Endothelial cell of umbilical vein (primary cell): ENCODE measurements at regions not wholly inside any gene's neighbourhood (a gene's known extent, or its start where the extent isn't known, plus 50 kb on each side); places are given as distances from the start of the nearest gene placed in this dataset.

Experiments used
- BruUV-seq: library from RNA; stranded (reverse); fragments of 400-500 nt; replicated peaks from 2 replicates; lab custom pipeline; 2021; lab: Mats Ljungman, UMichigan
- CTCF ChIA-PET: fragments of 300-600, 350-600 bp; sonication (Branson Sonifier 250); formaldehyde crosslinking; loops from one replicate; lab custom pipeline; 2021; ENCODE audit warnings: antibody characterized with exemption, inconsistent platforms; lab: Charles Lee
- POLR2A ChIA-PET: fragments of 300-600, 350-600 bp; sonication (Branson Sonifier 250); formaldehyde crosslinking; loops from one replicate; lab custom pipeline; 2021; ENCODE audit warnings: antibody characterized with exemption, inconsistent platforms; lab: Charles Lee
- DNase-seq: peaks from one replicate; pipeline ENCODE4 v3.0.0-alpha.2; 2011; ENCODE audit warnings: low read depth, low spot score
- FAIRE-seq: peaks from 2 replicates; lab custom pipeline; 2011; peaks lifted over from hg19 to GRCh38; lab: Jason Lieb, UNC
- H2AFZ ChIP-seq: 2 replicates; pipeline ENCODE4 v1.6.0; 2012; ENCODE audit warnings: low read depth, low read length, control low read depth, inconsistent platforms
- H3K27ac ChIP-seq: 2 replicates; pipeline ENCODE4 v1.5.1; 2011; ENCODE audit warnings: low read depth, mild to moderate bottlenecking, control low read depth, low read length, moderate library complexity; ENCODE audit not compliant: insufficient read depth
- H3K27me3 ChIP-seq, 2 experiments: 2 replicates each; pipeline versions ENCODE4 v1.6.0 to v1.6.1; 2011; ENCODE audit warnings: low read length in 2 of 2, mixed read lengths in 1 of 2; ENCODE audit not compliant: control insufficient read depth in 2 of 2, insufficient read depth in 2 of 2
- H3K36me3 ChIP-seq, 2 experiments: 2 replicates in 1 of 2; 3 replicates in 1 of 2; pipeline ENCODE4 v1.5.1; 2011; ENCODE audit warnings: low read length in 2 of 2, mild to moderate bottlenecking in 1 of 2, moderate library complexity in 1 of 2; ENCODE audit not compliant: control insufficient read depth in 2 of 2, insufficient read depth in 2 of 2; ENCODE audit errors: extremely low read depth in 1 of 2
- H3K4me1 ChIP-seq: 3 replicates; pipeline ENCODE4 v1.5.1; 2011; ENCODE audit warnings: mild to moderate bottlenecking, low read length; ENCODE audit not compliant: control insufficient read depth, insufficient read depth; ENCODE audit errors: extremely low read depth
- H3K4me2 ChIP-seq: 2 replicates; pipeline ENCODE4 v1.6.1; 2011; ENCODE audit warnings: low read length, control low read depth, mixed read lengths; ENCODE audit not compliant: insufficient read depth
- H3K4me3 ChIP-seq, 3 experiments: fragments of 200-600 bp in 1 of 3; sonication (generic), shearing (Covaris generic) in 1 of 3; replicated peaks in 1 of 3; 2 replicates each; pipeline ENCODE4 v1.5.1; 2011 to 2016; ENCODE audit warnings: control low read depth in 3 of 3, low read length in 3 of 3, mild to moderate bottlenecking in 2 of 3, inconsistent platforms in 1 of 3, low read depth in 1 of 3, moderate library complexity in 1 of 3; ENCODE audit not compliant: insufficient read depth in 1 of 3
- H3K79me2 ChIP-seq: 2 replicates; pipeline ENCODE4 v1.6.0; 2012; ENCODE audit warnings: low read length, inconsistent platforms; ENCODE audit not compliant: control insufficient read depth, insufficient read depth
- H3K9ac ChIP-seq: replicated peaks from 2 replicates; pipeline ENCODE3; 2011; ENCODE audit warnings: low read length, control low read depth; ENCODE audit not compliant: insufficient read depth; ENCODE audit errors: extremely low read depth
- H3K9me1 ChIP-seq: replicated peaks from 3 replicates; pipeline ENCODE4 v1.6.0; 2011; ENCODE audit warnings: mild to moderate bottlenecking, low read length; ENCODE audit not compliant: control insufficient read depth, insufficient read depth; ENCODE audit errors: extremely low read depth
- H3K9me3 ChIP-seq: replicated peaks from 2 replicates; pipeline ENCODE4 v1.5.1; 2012; ENCODE audit warnings: low read length, inconsistent platforms; ENCODE audit not compliant: control insufficient read depth, insufficient read depth
- H4K20me1 ChIP-seq: replicated peaks from 2 replicates; pipeline ENCODE3; 2011; ENCODE audit warnings: mild to moderate bottlenecking, low read length; ENCODE audit not compliant: control insufficient read depth, insufficient read depth; ENCODE audit errors: extremely low read depth
- EZH2 ChIP-seq: IDR thresholded peaks from 2 replicates; pipeline ENCODE4 v1.6.1; 2012; ENCODE audit warnings: borderline replicate concordance, low read depth, mild to moderate bottlenecking, moderate library complexity, low read length, inconsistent platforms; ENCODE audit not compliant: severe bottlenecking
- FOS ChIP-seq: IDR thresholded peaks from 2 replicates; pipeline ENCODE4 v1.6.1; 2011; ENCODE audit warnings: mild to moderate bottlenecking, low read length, moderate library complexity, borderline replicate concordance; ENCODE audit not compliant: insufficient read depth
- GATA2 ChIP-seq: IDR thresholded peaks from 2 replicates; pipeline ENCODE4 v1.7.0; 2011; ENCODE audit warnings: low read depth, mild to moderate bottlenecking, moderate library complexity, mixed read lengths, low read length; ENCODE audit not compliant: insufficient read length, insufficient read depth
- JUN ChIP-seq: IDR thresholded peaks from 2 replicates; pipeline ENCODE4 v1.6.1; 2011; ENCODE audit warnings: borderline replicate concordance, low read depth; ENCODE audit not compliant: insufficient read length, insufficient read depth
- MYC ChIP-seq: IDR thresholded peaks from one replicate; pipeline ENCODE4 v1.6.1; 2011; ENCODE audit warnings: mild to moderate bottlenecking, low read depth, low read length
- POLR2A ChIP-seq: IDR thresholded peaks from 2 replicates; pipeline ENCODE4 v1.6.1; 2012; ENCODE audit warnings: low read depth, mild to moderate bottlenecking, control low read depth, low read length
- POLR2AphosphoS5 ChIP-seq: IDR thresholded peaks from 2 replicates; pipeline ENCODE4 v1.6.1; 2012; ENCODE audit warnings: low read depth, mild to moderate bottlenecking, control low read depth, low read length, moderate library complexity; ENCODE audit not compliant: insufficient read depth
- dilution Hi-C: fragments of 300-500 bp; cut with MboI; formaldehyde crosslinking; loops from one replicate; pipeline ENCODE4 v1.15.0; 2019; ENCODE audit warnings: low sequenced_read_pairs; ENCODE audit not compliant: extremely low pct_ligation_motif_present
- intact Hi-C: fragments of 100-400 bp; cut with micrococcal nuclease; formaldehyde crosslinking; loops from one replicate; pipeline ENCODE4 v1.10.0; 2022
- TF ChIP-seq, protein P1 (sequence below), 2 donors: IDR thresholded peaks; 1 replicate in 1 of 2; 2 replicates in 1 of 2; pipeline ENCODE4 v1.5.1; 2011; ENCODE audit warnings: low read length in 2 of 2, mild to moderate bottlenecking in 2 of 2, moderate library complexity in 2 of 2, control low read depth in 1 of 2, inconsistent platforms in 1 of 2, low read depth in 1 of 2; ENCODE audit not compliant: insufficient read depth in 1 of 2; ENCODE audit errors: extremely low read depth in 1 of 2
- TF ChIP-seq, protein P2 (sequence below): IDR thresholded peaks from 2 replicates; pipeline ENCODE4 v1.6.1; 2011; ENCODE audit not compliant: insufficient read depth, insufficient read length

DNA sequence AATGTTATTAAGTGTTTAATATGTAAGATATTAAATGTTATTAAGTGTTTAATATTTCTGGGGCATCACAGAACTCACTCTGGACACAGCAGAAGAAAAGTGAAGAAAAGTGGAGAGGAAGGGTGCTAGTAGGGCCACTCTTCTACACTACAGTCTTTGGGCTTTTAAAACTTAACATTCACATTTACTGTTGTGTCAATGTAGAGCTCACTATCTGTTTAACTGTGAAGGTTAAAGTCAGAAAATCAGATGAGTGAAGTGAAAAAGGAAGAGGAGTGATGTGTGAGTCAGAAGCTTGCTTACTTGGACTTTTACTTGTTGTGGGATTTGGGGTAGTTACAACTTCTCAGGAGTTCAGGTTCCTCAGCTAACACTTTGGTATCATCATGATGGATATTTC is 145.3 kb upstream of the DNAJC19 start:
- no peaks in the 10 kb centered on the region for H3K27me3 ChIP-seq
- no peak for FAIRE-seq
- no peaks in the 10 kb centered on the region for H3K4me1 ChIP-seq
- no peaks in the 10 kb centered on the region for H3K36me3 ChIP-seq
- dilution Hi-C loops (no loop called here), intact Hi-C loops (no loop called here)
- H3K9ac ChIP-seq = no peak overlapping the region
- POLR2A ChIA-PET = no interaction called here
- no peaks in the 10 kb centered on the region for H4K20me1 ChIP-seq
- H3K4me2 ChIP-seq = no peak overlapping the region
- H3K27ac ChIP-seq = no peak overlapping the region
- DNase-seq = no peak
- no peaks in the 10 kb centered on the region for H3K9me3 ChIP-seq
- TF ChIP-seq POLR2AphosphoS5 (no peak), MYC (no peak), JUN (no peak), GATA2 (no peak), EZH2 (no peak), FOS (no peak), POLR2A (no peak)
- TF ChIP-seq, protein P1, sequence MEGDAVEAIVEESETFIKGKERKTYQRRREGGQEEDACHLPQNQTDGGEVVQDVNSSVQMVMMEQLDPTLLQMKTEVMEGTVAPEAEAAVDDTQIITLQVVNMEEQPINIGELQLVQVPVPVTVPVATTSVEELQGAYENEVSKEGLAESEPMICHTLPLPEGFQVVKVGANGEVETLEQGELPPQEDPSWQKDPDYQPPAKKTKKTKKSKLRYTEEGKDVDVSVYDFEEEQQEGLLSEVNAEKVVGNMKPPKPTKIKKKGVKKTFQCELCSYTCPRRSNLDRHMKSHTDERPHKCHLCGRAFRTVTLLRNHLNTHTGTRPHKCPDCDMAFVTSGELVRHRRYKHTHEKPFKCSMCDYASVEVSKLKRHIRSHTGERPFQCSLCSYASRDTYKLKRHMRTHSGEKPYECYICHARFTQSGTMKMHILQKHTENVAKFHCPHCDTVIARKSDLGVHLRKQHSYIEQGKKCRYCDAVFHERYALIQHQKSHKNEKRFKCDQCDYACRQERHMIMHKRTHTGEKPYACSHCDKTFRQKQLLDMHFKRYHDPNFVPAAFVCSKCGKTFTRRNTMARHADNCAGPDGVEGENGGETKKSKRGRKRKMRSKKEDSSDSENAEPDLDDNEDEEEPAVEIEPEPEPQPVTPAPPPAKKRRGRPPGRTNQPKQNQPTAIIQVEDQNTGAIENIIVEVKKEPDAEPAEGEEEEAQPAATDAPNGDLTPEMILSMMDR (IDR thresholded peaks at IDR 0.05; ENCODE audit: extremely low read depth in 1 of 2, insufficient read depth in 1 of 2, low read depth in 1 of 2, low read length in 2 of 2) = no peak
- TF ChIP-seq, protein P2, sequence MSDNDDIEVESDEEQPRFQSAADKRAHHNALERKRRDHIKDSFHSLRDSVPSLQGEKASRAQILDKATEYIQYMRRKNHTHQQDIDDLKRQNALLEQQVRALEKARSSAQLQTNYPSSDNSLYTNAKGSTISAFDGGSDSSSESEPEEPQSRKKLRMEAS = no peak
- no peak overlapping the region for H3K4me3 ChIP-seq
- H2AFZ ChIP-seq = no peak overlapping the region
- no peaks in the 10 kb centered on the region for H3K79me2 ChIP-seq
- no TSS peak for BruUV-seq
- CTCF ChIA-PET = interaction anchor here (0.6 kb wide), 1 partner anchor 684 kb away, joined by 4 read pairs; no protein-coding TSS in a partner anchor
- H3K9me1 ChIP-seq = no peaks in the 10 kb centered on the region
